Prostate gland (tissue), 2 donors: ENCODE measurements at regions not wholly inside any gene's neighbourhood (a gene's known extent, or its start where the extent isn't known, plus 50 kb on each side); places are given as distances from the start of the nearest gene placed in this dataset.

Source experiments
- DNase-seq: peaks from one replicate; pipeline ENCODE4 v3.0.0-alpha.2; 2019; ENCODE audit warnings: low spot score
- H3K27ac ChIP-seq, 2 donors: fragments of 200-600 bp; sonication (generic); 2 replicates each; pipeline ENCODE4 v1.5.1; 2017 to 2019
- H3K27me3 ChIP-seq: fragments of 200-600 bp; sonication (generic); replicated peaks from 2 replicates; pipeline ENCODE4 v1.5.1; 2019; ENCODE audit not compliant: insufficient read depth
- H3K36me3 ChIP-seq, 2 donors: fragments of 200-600 bp; sonication (generic); 1 replicate in 1 of 2; 2 replicates in 1 of 2; pipeline versions ENCODE4 v1.5.1 to v1.8.1; 2017 to 2019
- H3K4me1 ChIP-seq: fragments of 200-600 bp; sonication (generic); replicated peaks from 2 replicates; pipeline ENCODE4 v1.5.1; 2019
- H3K4me3 ChIP-seq, 2 donors: fragments of 200-600 bp; sonication (generic); 2 replicates each; pipeline ENCODE4 v1.5.1; 2017 to 2019
- H3K9me3 ChIP-seq: fragments of 200-600 bp; sonication (generic); 2 replicates; pipeline ENCODE4 v1.5.1; 2017
- CTCF ChIP-seq, 4 experiments: fragments of 200-600 bp in 2 of 4; fragments of 450-650 bp in 2 of 4; sonication (generic) in 2 of 4; IDR thresholded peaks; 1 replicate in 3 of 4; 2 replicates in 1 of 4; pipeline ENCODE4 v1.5.1; 2016 to 2019; ENCODE audit warnings: antibody characterized with exemption in 4 of 4, mild to moderate bottlenecking in 2 of 4, moderate library complexity in 2 of 4
- POLR2A ChIP-seq: fragments of 450-650 bp; IDR thresholded peaks from one replicate; pipeline ENCODE4 v1.6.1; 2016; ENCODE audit warnings: antibody characterized with exemption, mild to moderate bottlenecking
- POLR2AphosphoS5 ChIP-seq: sonication (generic); formaldehyde crosslinking; IDR thresholded peaks from one replicate; pipeline ENCODE4 v1.6.1; 2017; ENCODE audit warnings: antibody characterized with exemption
- WGBS: methylation state at CpG from one replicate; pipeline ENCODE4 v1.1.5; 2018; 5-methylcytosine and 5-hydroxymethylcytosine counted together
- intact Hi-C: fragments of 100-400 bp; cut with DNase I; formaldehyde crosslinking; loops from one replicate; pipeline ENCODE4 v1.14.2; 2022

GRCh38 chr12:58570411-58570810 is 349.9 kb downstream of the LRIG3 start:
- Histone ChIP-seq H3K4me3 (no peak overlapping the region), H3K36me3 (no peaks in the 10 kb centered on the region), H3K9me3 (no peaks in the 10 kb centered on the region), H3K27me3 (no peaks in the 10 kb centered on the region), H3K27ac (no peak overlapping the region), H3K4me1 (no peaks in the 10 kb centered on the region)
- DNase-seq = no peak
- intact Hi-C loops = no loop called here
- 98% methylated on average over 1 of the region's 1 CpG for WGBS
- TF ChIP-seq POLR2A = no peak
- no peak for TF ChIP-seq CTCF (IDR thresholded peaks at IDR 0.05)
- TF ChIP-seq POLR2AphosphoS5 = no peak

GRCh38 chr12:58575256-58575655 is 345.0 kb downstream of the LRIG3 start:
- WGBS = 57% methylated on average over 5 of the region's 5 CpGs
- H3K27ac ChIP-seq = no peak overlapping the region
- DNase-seq = no peak

GRCh38 chr12:58576081-58576480 is 344.2 kb downstream of the LRIG3 start:
- intact Hi-C loops = no loop called here
- WGBS = 76% methylated on average over 5 of the region's 5 CpGs

More at GRCh38 chr12:58575256-58575655, 345.0 kb downstream of the LRIG3 start:
- H3K9me3 ChIP-seq = no peaks in the 10 kb centered on the region
- intact Hi-C loops = no loop called here
- no peak overlapping the region for H3K4me3 ChIP-seq
- H3K36me3 ChIP-seq = no peaks in the 10 kb centered on the region
- no peaks in the 10 kb centered on the region for H3K27me3 ChIP-seq
- H3K4me1 ChIP-seq = no peaks in the 10 kb centered on the region
- TF ChIP-seq POLR2A (no peak), CTCF (IDR thresholded peaks at IDR 0.05) (no peak), POLR2AphosphoS5 (no peak)

GRCh38 chr12:58576916-58577315 is 343.4 kb downstream of the LRIG3 start:
- DNase-seq = no peak
- Histone ChIP-seq H3K9me3 (no peaks in the 10 kb centered on the region), H3K36me3 (no peaks in the 10 kb centered on the region), H3K27ac (no peak overlapping the region), H3K4me3 (no peak overlapping the region), H3K27me3 (no peaks in the 10 kb centered on the region), H3K4me1 (no peaks in the 10 kb centered on the region)
- WGBS = 60% methylated on average over 5 of the region's 5 CpGs
- no peak for TF ChIP-seq POLR2AphosphoS5
- TF ChIP-seq POLR2A = no peak
- intact Hi-C loops = no loop called here

More at GRCh38 chr12:58576081-58576480, 344.2 kb downstream of the LRIG3 start:
- Histone ChIP-seq H3K36me3 (no peaks in the 10 kb centered on the region), H3K9me3 (no peaks in the 10 kb centered on the region), H3K27me3 (no peaks in the 10 kb centered on the region), H3K4me1 (no peaks in the 10 kb centered on the region), H3K27ac (no peak overlapping the region), H3K4me3 (no peak overlapping the region)
- no peak for DNase-seq
- TF ChIP-seq CTCF (IDR thresholded peaks at IDR 0.05) = no peak
- no peak for TF ChIP-seq POLR2A
- TF ChIP-seq POLR2AphosphoS5 = no peak

GRCh38 chr12:58580095-58580494 is 340.2 kb downstream of the LRIG3 start:
- no peak overlapping the region for H3K4me3 ChIP-seq
- no peaks in the 10 kb centered on the region for H3K27me3 ChIP-seq
- intact Hi-C loops = no loop called here
- no peaks in the 10 kb centered on the region for H3K4me1 ChIP-seq
- WGBS = 82% methylated on average over 3 of the region's 3 CpGs
- no peak overlapping the region for H3K27ac ChIP-seq
- no peak for DNase-seq
- H3K9me3 ChIP-seq = no peaks in the 10 kb centered on the region
- TF ChIP-seq POLR2AphosphoS5 (no peak), CTCF (IDR thresholded peaks at IDR 0.05) (no peak), POLR2A (no peak)
- no peaks in the 10 kb centered on the region for H3K36me3 ChIP-seq
